SK-N-MC (cell line): ENCODE measurements at regions not wholly inside any gene's neighbourhood (a gene's known extent, or its start where the extent isn't known, plus 50 kb on each side); places are given as distances from the start of the nearest gene placed in this dataset.

ENCODE experiments used
- EZH2 ChIP-seq: fragments of 200-600 bp; sonication (generic); IDR thresholded peaks from one replicate; pipeline ENCODE4 v1.6.1; 2017; ENCODE audit warnings: antibody characterized with exemption
- POLR2AphosphoS5 ChIP-seq: IDR thresholded peaks from 2 replicates; pipeline ENCODE4 v1.6.1; 2012; ENCODE audit warnings: mild to moderate bottlenecking, low read depth, low read length, borderline replicate concordance

DNA sequence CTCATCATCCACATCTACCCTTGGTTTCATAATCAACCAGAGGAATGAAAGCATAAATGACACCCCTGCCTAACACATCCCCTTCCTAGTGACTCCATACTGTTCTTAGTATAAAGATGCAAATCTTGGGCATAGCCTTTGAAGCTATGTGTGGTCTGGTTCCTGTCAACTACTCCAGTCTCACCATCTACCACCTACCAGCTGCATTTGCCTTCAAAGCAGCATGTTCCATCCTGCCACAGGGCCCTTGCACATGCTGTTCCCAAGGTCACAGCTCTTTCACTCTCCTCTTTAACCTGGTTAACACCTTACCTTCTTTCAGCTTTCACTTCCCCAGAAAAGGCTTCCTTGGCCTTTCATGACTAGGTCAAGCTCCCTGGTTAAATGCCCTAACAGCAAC is 62.3 kb upstream of the ARHGEF3 start:
- TF ChIP-seq EZH2 (no peak), POLR2AphosphoS5 (no peak)
